ENCODE measurements at regions not wholly inside any gene's neighbourhood (a gene's known extent, or its start where the extent isn't known, plus 50 kb on each side); places are given as distances from the start of the nearest gene placed in this dataset.
"Not testable (repeated sequence)": the region's sequence is repeated elsewhere in the genome, so short reads cannot be mapped to it uniquely, and the experiment has no call there.

DNA sequence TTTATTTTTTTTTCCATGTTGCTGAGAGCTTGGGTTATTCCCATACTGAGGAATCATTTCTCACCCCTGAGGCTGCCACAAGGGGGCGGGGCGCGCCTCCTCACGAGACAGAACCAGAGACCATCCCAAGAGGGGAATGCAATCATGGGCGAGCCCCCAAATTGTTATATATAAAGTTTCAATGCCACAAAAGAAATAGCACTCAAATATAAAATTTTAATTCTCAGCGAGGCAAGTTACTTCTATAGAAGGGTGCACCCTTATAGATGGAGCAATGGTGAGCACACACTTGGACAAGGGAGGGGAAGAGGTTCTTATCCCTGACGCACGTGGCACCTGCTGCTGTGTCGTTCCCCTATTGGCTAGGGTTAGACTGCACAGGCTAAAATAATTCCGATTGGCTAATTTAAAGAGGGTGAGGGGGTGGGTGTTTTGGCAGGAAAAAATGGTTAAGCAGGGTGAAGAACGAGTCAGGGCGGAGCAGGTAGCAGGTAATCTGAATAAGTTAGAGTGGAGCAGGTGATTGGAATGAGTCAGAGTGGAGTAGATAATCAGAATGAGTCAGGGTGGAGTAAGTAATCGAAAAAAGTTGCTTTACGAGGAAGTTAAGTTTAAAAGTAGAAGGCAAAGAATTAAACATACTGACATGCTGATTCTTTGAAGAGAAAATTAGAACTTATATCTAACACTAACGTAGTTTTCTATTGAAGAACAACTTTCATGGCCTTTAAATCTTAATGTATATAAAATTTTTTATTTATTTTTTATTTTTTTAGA, 177.5 kb downstream of the MTCL1 start:
- Histone ChIP-seq H3K27ac (ENCODE audit: low read depth, low read length) (no peak overlapping the region), H3K9me3 (ENCODE audit: control insufficient read depth, insufficient read depth, low read length) (peaks cover 17% of the 10 kb centered on the region), H3K27me3 (ENCODE audit: control insufficient read depth, insufficient read depth, low read length) (no peaks in the 10 kb centered on the region), H3K4me3 (ENCODE audit: low read depth, low read length) (no peak overlapping the region)
- no peak for DNase-seq (ENCODE audit: low read depth, low spot score)
- ChIA-PET POLR2A (no interaction called here), CTCF (no interaction called here)
- TF ChIP-seq CTCF (IDR thresholded peaks at IDR 0.05; ENCODE audit: low read depth, low read length) = no peak

- no peak for DNase-seq (ENCODE audit: low read depth, low spot score)
- Histone ChIP-seq H3K27me3 (ENCODE audit: control insufficient read depth, insufficient read depth, low read length) (no peaks in the 10 kb centered on the region), H3K4me3 (ENCODE audit: low read depth, low read length) (no peak overlapping the region), H3K27ac (ENCODE audit: low read depth, low read length) (no peak overlapping the region), H3K9me3 (ENCODE audit: control insufficient read depth, insufficient read depth, low read length) (peaks cover 17% of the 10 kb centered on the region)
- POLR2A ChIA-PET = no interaction called here
- TF ChIP-seq CTCF (IDR thresholded peaks at IDR 0.05; ENCODE audit: low read depth, low read length) = no peak
- CTCF ChIA-PET = no interaction called here
Observed at GRCh38 chr18:8883409-8883668, 178.0 kb downstream of the MTCL1 start.

DNA sequence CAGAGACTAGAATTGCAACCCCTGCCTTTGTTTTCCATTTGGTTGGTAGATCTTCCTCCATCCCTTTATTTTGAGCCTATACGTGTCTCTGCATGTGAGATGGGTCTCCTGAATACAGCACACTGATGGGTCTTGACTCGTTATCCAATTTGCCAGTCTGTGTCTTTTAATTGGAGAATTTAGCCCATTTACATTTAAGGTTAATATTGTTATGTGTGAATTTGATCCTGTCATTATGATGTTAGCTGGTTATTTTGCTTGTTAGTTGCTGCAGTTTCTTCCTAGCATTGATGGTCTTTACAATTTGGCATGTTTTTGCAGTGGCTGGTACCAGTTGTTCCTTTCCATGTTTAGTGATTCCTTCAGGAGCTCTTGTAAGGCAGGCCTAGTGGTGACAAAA, 182.5 kb downstream of the MTCL1 start:
- H3K27me3 ChIP-seq (ENCODE audit: control insufficient read depth, insufficient read depth, low read length); H3K9me3 ChIP-seq (ENCODE audit: control insufficient read depth, insufficient read depth, low read length); CTCF ChIA-PET; POLR2A ChIA-PET; H3K27ac ChIP-seq (ENCODE audit: low read depth, low read length); H3K4me3 ChIP-seq (ENCODE audit: low read depth, low read length); DNase-seq (ENCODE audit: low read depth, low spot score): not testable (repeated sequence)

DNA sequence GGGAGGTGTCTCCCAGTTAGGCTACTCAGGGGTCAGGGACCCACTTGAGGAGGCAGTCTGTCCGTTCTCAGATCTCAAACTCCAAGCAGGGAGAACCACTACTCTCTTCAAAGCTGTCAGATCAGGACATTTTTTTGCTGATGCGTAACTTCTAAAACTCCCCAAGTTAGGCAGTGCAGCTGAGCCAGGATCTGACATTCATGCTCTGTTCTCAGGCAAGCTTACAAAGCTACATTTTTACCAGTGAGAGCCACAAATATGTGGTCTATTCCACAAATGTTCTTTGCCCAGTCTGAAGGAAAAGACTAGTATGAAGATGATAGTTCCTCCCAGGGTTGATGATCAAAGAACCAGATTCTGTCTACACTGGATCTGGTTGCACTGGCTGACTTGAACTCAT, 184.1 kb downstream of the MTCL1 start:
- ChIA-PET CTCF (no interaction called here), POLR2A (no interaction called here)
- no peak for TF ChIP-seq CTCF (IDR thresholded peaks at IDR 0.05; ENCODE audit: low read depth, low read length)
- no peak for DNase-seq (ENCODE audit: low read depth, low spot score)
- no peaks in the 10 kb centered on the region for H3K27me3 ChIP-seq (ENCODE audit: control insufficient read depth, insufficient read depth, low read length)
- no peaks in the 10 kb centered on the region for H3K9me3 ChIP-seq (ENCODE audit: control insufficient read depth, insufficient read depth, low read length)
- no peak overlapping the region for H3K4me3 ChIP-seq (ENCODE audit: low read depth, low read length)
- peak overlapping the region; percentile 61 for H3K27ac ChIP-seq (ENCODE audit: low read depth, low read length)

DNA sequence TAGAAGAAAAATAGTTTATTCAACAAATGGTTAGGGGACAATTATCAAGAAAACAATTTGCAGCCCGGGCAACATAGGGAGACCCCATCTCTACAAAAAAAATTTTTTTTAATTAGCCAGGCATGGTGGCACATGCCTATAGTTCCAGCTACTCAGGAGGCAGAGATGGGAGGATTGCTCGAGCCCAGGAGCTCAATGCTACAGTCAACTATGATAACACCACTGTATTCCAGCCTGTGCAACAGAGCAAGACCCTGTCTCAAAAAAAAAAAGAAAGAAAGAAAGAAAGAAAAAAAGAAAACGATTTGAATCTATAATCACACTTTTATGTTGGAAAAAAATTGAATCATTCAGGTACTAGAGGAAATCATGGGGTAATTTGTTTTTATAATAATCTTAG, 185.1 kb downstream of the MTCL1 start:
- H3K27ac ChIP-seq (ENCODE audit: low read depth, low read length) = peak overlapping the region; percentile 80
- H3K4me3 ChIP-seq (ENCODE audit: low read depth, low read length); H3K27me3 ChIP-seq (ENCODE audit: control insufficient read depth, insufficient read depth, low read length); CTCF ChIA-PET; DNase-seq (ENCODE audit: low read depth, low spot score); POLR2A ChIA-PET; H3K9me3 ChIP-seq (ENCODE audit: control insufficient read depth, insufficient read depth, low read length): not testable (repeated sequence)

GRCh38 chr18:8890957-8891464, 185.7 kb downstream of the MTCL1 start:
- peak; percentile 82 for DNase-seq (ENCODE audit: low read depth, low spot score)
- TF ChIP-seq CTCF (IDR thresholded peaks at IDR 0.05; ENCODE audit: low read depth, low read length) = no peak
- CTCF ChIA-PET = interaction anchor here (0.5 kb wide), 1 partner anchor 181 kb away, joined by 3 read pairs; no protein-coding TSS in a partner anchor
- H3K27me3 ChIP-seq (ENCODE audit: control insufficient read depth, insufficient read depth, low read length) = no peaks in the 10 kb centered on the region
- H3K9me3 ChIP-seq (ENCODE audit: control insufficient read depth, insufficient read depth, low read length) = peaks cover 2% of the 10 kb centered on the region
- H3K4me3 ChIP-seq (ENCODE audit: low read depth, low read length) = no peak overlapping the region
- POLR2A ChIA-PET = interaction anchor here (0.6 kb wide), 2 partner anchors 17 to 48 kb away, joined by 3 to 6 read pairs; no protein-coding TSS in a partner anchor
- peak overlapping the region; percentile 86 for H3K27ac ChIP-seq (ENCODE audit: low read depth, low read length)
